Breast epithelium (tissue), 4 donors: ENCODE measurements at regions not wholly inside any gene's neighbourhood (a gene's known extent, or its start where the extent isn't known, plus 50 kb on each side); places are given as distances from the start of the nearest gene placed in this dataset.

Experiments
- DNase-seq, 2 donors: peaks; one replicate each; pipeline ENCODE4 v3.0.0-alpha.2; 2019; ENCODE audit warnings: low spot score in 2 of 2
- H3K27ac ChIP-seq, 2 donors: fragments of 200-600 bp; sonication (generic) in 1 of 2; one replicate each; pipeline ENCODE4 v1.5.1; 2016 to 2019; ENCODE audit warnings: mild to moderate bottlenecking in 1 of 2
- H3K27me3 ChIP-seq, 2 donors: fragments of 200-600 bp; sonication (generic) in 1 of 2; one replicate each; pipeline versions ENCODE4 v1.5.1 to v1.6.0; 2017 to 2019; ENCODE audit warnings: control low read depth in 1 of 2, mild to moderate bottlenecking in 1 of 2
- H3K36me3 ChIP-seq: fragments of 200-600 bp; one replicate; pipeline ENCODE4 v1.5.1; 2019
- H3K4me1 ChIP-seq, 2 donors: fragments of 200-600 bp; sonication (generic); one replicate each; pipeline ENCODE4 v1.5.1; 2016 to 2019; ENCODE audit warnings: control low read depth in 1 of 2
- H3K4me3 ChIP-seq, 3 donors: fragments of 200-600 bp; sonication (generic); 1 replicate in 2 of 3; 2 replicates in 1 of 3; pipeline ENCODE4 v1.5.1; 2016 to 2019; ENCODE audit warnings: mild to moderate bottlenecking in 3 of 3, moderate library complexity in 2 of 3
- H3K9me3 ChIP-seq, 2 donors: fragments of 200-600 bp; sonication (generic) in 1 of 2; one replicate each; pipeline ENCODE4 v1.5.1; 2016 to 2019; ENCODE audit warnings: control low read depth in 1 of 2
- CTCF ChIP-seq, 3 donors: fragments of 450-650 bp; IDR thresholded peaks; one replicate each; pipeline ENCODE4 v1.5.1; 2016 to 2017; ENCODE audit warnings: antibody characterized with exemption in 3 of 3, mild to moderate bottlenecking in 3 of 3, moderate library complexity in 3 of 3
- POLR2A ChIP-seq: fragments of 450-650 bp; IDR thresholded peaks from one replicate; pipeline ENCODE4 v1.6.1; 2016; ENCODE audit warnings: antibody characterized with exemption, mild to moderate bottlenecking, moderate library complexity
- POLR2AphosphoS5 ChIP-seq, 3 donors: sonication (generic); formaldehyde crosslinking; IDR thresholded peaks; one replicate each; pipeline ENCODE4 v1.6.1; 2017; ENCODE audit warnings: antibody characterized with exemption in 3 of 3
- intact Hi-C: fragments of 100-400 bp; cut with DNase I; formaldehyde crosslinking; loops from one replicate; pipeline ENCODE4 v1.15.1; 2023; ENCODE audit warnings: low total_unique reads

GRCh38 chr11:34567733-34568132 is 53.2 kb upstream of the EHF start:
- no peaks in the 10 kb centered on the region for H3K9me3 ChIP-seq
- intact Hi-C loops = no loop called here
- peaks cover 0 to 15% of the 10 kb centered on the region in 2 donors for H3K4me1 ChIP-seq
- H3K36me3 ChIP-seq = no peaks in the 10 kb centered on the region
- H3K27ac ChIP-seq = no peak overlapping the region
- TF ChIP-seq POLR2AphosphoS5 (IDR thresholded peaks at IDR 0.05) (no peak), CTCF (IDR thresholded peaks at IDR 0.05) (no peak), POLR2A (no peak)
- H3K4me3 ChIP-seq = no peak overlapping the region
- no peaks in the 10 kb centered on the region for H3K27me3 ChIP-seq
- no peak for DNase-seq

GRCh38 chr11:34570584-34570983 is 50.3 kb upstream of the EHF start:
- DNase-seq = peak; percentile 85 to 94
- TF ChIP-seq POLR2A (no peak), POLR2AphosphoS5 (IDR thresholded peaks at IDR 0.05) (peak; percentile 76 to 80 (median 79))
- Histone ChIP-seq H3K36me3 (no peaks in the 10 kb centered on the region), H3K27me3 (no peaks in the 10 kb centered on the region), H3K9me3 (no peaks in the 10 kb centered on the region), H3K4me3 (no peak overlapping the region), H3K4me1 (peaks cover 0 to 9% of the 10 kb centered on the region in 2 donors), H3K27ac (peak overlapping the region; percentile 65 to 84)
- intact Hi-C loops = no loop called here
